ENCODE measurements at regions not wholly inside any gene's neighbourhood (a gene's known extent, or its start where the extent isn't known, plus 50 kb on each side); places are given as distances from the start of the nearest gene placed in this dataset.

DNA sequence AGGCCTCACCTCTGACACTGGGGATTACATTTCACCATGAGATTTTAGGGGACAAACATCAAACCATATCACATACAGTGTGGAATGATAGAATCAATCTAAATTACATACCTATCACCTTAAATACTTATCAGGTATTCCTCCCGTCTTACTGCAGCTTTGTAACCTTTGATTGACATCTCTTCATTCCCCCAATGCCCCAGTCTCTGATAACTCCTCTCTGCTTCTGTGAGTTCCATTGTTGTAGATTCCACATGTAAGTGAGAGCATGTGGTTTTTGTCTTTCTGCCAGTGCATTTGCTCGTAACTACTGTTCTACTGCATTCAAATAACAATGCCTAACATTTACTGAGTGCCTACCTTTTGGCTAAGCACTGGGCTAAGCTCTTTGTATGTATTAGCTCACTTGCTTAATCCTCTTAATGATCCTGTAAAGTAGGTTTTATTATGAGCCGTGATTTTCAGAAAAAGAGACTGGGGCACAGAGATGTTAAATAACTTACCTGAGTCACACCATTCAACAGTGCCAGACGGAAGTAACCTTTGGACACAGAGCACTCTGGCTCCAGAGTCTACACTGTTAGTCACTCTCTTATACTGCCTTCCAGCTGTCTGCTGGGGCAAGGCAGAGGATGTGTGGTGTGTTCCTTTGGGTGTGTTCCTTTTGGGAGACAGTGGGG, 63.7 kb upstream of the ESX1 start:
- 25% methylated on average over 3 of the region's 4 CpGs; no CpG with 5 or more reads in 1 of the 2 experiments for WGBS, 2 experiments (ENCODE audit: insufficient coverage in 1 of 2, insufficient read length in 1 of 2)
- Histone ChIP-seq H3K9me3 (ENCODE audit: control insufficient read depth, low read length) (no peaks in the 10 kb centered on the region), H3K4me3 (ENCODE audit: low read length) (no peak overlapping the region), H3K27ac (ENCODE audit: low read depth, low read length) (no peak overlapping the region), H3K4me1 (ENCODE audit: control insufficient read depth, insufficient read depth, low read length) (peaks cover 3% of the 10 kb centered on the region), H3K9ac (ENCODE audit: extremely low read depth, low read length, poor library complexity, severe bottlenecking) (no peak overlapping the region), H3K36me3 (ENCODE audit: control insufficient read depth, insufficient read depth, low read length) (no peaks in the 10 kb centered on the region), H3K27me3 (ENCODE audit: control insufficient read depth, insufficient read depth, low read length, poor library complexity, severe bottlenecking) (no peaks in the 10 kb centered on the region)
- Mint-ChIP-seq H3K4me1 (peaks cover 19% of the 10 kb centered on the region), H3K27me3 (ENCODE audit: insufficient read depth) (no peaks in the 10 kb centered on the region), H3K36me3 (ENCODE audit: low read depth) (no peaks in the 10 kb centered on the region), H3K4me3 (no peak overlapping the region), H3K27ac (peak overlapping the region; percentile 3), H3K9me3 (peaks cover 50% of the 10 kb centered on the region)
- DNase-seq = no peak
- TF ChIP-seq, protein P1, sequence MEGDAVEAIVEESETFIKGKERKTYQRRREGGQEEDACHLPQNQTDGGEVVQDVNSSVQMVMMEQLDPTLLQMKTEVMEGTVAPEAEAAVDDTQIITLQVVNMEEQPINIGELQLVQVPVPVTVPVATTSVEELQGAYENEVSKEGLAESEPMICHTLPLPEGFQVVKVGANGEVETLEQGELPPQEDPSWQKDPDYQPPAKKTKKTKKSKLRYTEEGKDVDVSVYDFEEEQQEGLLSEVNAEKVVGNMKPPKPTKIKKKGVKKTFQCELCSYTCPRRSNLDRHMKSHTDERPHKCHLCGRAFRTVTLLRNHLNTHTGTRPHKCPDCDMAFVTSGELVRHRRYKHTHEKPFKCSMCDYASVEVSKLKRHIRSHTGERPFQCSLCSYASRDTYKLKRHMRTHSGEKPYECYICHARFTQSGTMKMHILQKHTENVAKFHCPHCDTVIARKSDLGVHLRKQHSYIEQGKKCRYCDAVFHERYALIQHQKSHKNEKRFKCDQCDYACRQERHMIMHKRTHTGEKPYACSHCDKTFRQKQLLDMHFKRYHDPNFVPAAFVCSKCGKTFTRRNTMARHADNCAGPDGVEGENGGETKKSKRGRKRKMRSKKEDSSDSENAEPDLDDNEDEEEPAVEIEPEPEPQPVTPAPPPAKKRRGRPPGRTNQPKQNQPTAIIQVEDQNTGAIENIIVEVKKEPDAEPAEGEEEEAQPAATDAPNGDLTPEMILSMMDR (conservative IDR thresholded peaks at IDR 0.05) = no peak

DNA sequence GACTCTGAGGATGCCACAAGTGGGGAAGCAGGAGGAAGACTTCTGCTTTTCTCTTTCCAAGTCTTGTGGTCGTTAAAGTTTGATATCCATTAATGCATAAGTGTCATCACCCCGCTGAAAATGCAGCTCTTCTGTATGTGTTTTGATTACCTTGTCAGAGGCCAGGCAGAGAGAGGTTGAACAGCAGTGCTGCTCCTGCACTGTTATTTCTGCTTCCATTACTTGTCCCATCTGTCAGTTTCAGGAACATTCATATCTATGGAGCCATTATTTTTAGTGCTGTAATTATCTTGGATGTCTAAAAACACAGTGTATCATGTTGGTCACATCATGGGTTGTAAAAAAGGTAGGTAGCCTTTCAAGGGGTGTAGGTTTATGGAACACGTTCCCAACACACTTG, 62.0 kb upstream of the ESX1 start:
- peaks cover 19% of the 10 kb centered on the region for H3K4me1 Mint-ChIP-seq
- H3K27ac Mint-ChIP-seq = no peak overlapping the region
- Histone ChIP-seq H3K27ac (ENCODE audit: low read depth, low read length) (no peak overlapping the region), H3K27me3 (ENCODE audit: control insufficient read depth, insufficient read depth, low read length, poor library complexity, severe bottlenecking) (no peaks in the 10 kb centered on the region), H3K4me3 (ENCODE audit: low read length) (no peak overlapping the region), H3K4me1 (ENCODE audit: control insufficient read depth, insufficient read depth, low read length) (peaks cover 3% of the 10 kb centered on the region), H3K36me3 (ENCODE audit: control insufficient read depth, insufficient read depth, low read length) (no peaks in the 10 kb centered on the region), H3K9ac (ENCODE audit: extremely low read depth, low read length, poor library complexity, severe bottlenecking) (no peak overlapping the region), H3K9me3 (ENCODE audit: control insufficient read depth, low read length) (no peaks in the 10 kb centered on the region)
- WGBS, 2 experiments (ENCODE audit: insufficient coverage in 1 of 2, insufficient read length in 1 of 2) = 95 to 100% methylated on average over 1 to 2 of the region's 3 CpGs
- no peak for DNase-seq
- H3K27me3 Mint-ChIP-seq (ENCODE audit: insufficient read depth) = no peaks in the 10 kb centered on the region
- no peaks in the 10 kb centered on the region for H3K36me3 Mint-ChIP-seq (ENCODE audit: low read depth)
- H3K9me3 Mint-ChIP-seq = peaks cover 50% of the 10 kb centered on the region
- TF ChIP-seq, protein P1 (conservative IDR thresholded peaks at IDR 0.05) = no peak
- H3K4me3 Mint-ChIP-seq = no peak overlapping the region

DNA sequence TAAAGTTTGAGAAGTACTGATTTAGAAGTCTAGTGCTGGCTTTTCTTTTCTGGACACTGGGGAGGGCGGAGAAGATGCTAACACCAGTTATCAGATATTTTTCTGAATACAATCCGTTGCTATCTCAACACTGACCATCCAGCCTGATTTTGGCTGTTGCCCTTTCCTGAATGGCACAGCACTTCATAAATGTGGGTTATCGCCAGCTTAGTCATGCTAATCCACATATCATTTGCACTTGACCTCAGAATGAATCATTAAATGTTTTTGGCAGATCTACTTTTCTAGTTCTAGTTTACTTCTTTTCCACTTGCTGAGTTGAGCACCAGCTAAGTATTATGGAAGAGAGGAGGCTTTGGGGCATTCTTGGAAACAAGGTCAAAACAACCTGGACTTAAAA, 60.8 kb upstream of the ESX1 start:
- Histone ChIP-seq H3K4me3 (ENCODE audit: low read length) (no peak overlapping the region), H3K9me3 (ENCODE audit: control insufficient read depth, low read length) (no peaks in the 10 kb centered on the region), H3K9ac (ENCODE audit: extremely low read depth, low read length, poor library complexity, severe bottlenecking) (no peak overlapping the region), H3K27ac (ENCODE audit: low read depth, low read length) (no peak overlapping the region), H3K27me3 (ENCODE audit: control insufficient read depth, insufficient read depth, low read length, poor library complexity, severe bottlenecking) (no peaks in the 10 kb centered on the region), H3K36me3 (ENCODE audit: control insufficient read depth, insufficient read depth, low read length) (no peaks in the 10 kb centered on the region), H3K4me1 (ENCODE audit: control insufficient read depth, insufficient read depth, low read length) (peaks cover 3% of the 10 kb centered on the region)
- Mint-ChIP-seq H3K27ac (no peak overlapping the region), H3K9me3 (peaks cover 42% of the 10 kb centered on the region), H3K27me3 (ENCODE audit: insufficient read depth) (no peaks in the 10 kb centered on the region), H3K4me1 (peaks cover 19% of the 10 kb centered on the region), H3K4me3 (no peak overlapping the region), H3K36me3 (ENCODE audit: low read depth) (no peaks in the 10 kb centered on the region)
- no peak for DNase-seq
- 84 to 89% methylated on average over 3 of the region's 3 CpGs for WGBS, 2 experiments (ENCODE audit: insufficient coverage in 1 of 2, insufficient read length in 1 of 2)
- TF ChIP-seq, protein P1 (conservative IDR thresholded peaks at IDR 0.05) = no peak
